GM19238 (cell line): ENCODE measurements at regions not wholly inside any gene's neighbourhood (a gene's known extent, or its start where the extent isn't known, plus 50 kb on each side); places are given as distances from the start of the nearest gene placed in this dataset.

Source experiments
- DNase-seq: peaks from one replicate; pipeline ENCODE4 v3.0.0; 2011; ENCODE audit warnings: low spot score; ENCODE audit not compliant: insufficient read length

DNA sequence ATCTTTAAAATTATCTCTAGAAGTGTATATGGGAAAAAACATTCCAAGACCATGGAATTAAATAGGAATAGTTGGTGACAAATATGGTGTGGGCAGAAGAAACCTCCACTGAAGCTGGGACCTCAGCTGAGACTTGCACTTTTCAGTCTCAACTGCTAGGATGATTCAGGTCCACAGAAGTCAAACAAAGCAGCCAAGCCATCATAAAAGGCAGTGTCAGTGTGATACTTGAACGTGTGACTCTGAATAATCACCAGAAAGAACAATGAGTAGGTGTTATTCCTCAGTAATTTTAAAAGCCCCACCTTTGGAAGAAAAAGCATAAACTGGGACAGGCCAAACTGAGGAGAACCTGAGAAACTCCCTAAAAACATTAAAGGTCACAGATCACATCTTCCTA lies 90.7 kb downstream of the ZNF281 start:
- no peak for DNase-seq

DNA sequence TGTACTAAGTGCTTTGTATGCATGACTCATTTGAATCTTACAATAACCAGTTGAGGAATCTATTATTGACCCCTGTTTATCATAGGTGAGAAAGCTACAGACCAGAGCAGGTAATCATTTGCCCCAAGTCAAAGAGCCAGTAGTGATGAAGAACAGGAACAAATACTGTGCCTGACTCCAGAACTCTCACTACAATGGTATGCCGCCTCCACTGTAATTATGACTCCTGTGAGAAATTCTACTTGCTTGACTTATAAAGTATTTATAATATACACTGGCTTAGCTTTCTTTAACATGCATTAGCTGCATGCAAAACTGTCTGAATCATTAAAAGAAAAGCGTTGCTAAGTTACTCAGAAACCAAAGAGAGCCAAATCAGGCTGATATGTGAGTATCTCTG lies 92.6 kb downstream of the ZNF281 start:
- DNase-seq, result no peak

DNA sequence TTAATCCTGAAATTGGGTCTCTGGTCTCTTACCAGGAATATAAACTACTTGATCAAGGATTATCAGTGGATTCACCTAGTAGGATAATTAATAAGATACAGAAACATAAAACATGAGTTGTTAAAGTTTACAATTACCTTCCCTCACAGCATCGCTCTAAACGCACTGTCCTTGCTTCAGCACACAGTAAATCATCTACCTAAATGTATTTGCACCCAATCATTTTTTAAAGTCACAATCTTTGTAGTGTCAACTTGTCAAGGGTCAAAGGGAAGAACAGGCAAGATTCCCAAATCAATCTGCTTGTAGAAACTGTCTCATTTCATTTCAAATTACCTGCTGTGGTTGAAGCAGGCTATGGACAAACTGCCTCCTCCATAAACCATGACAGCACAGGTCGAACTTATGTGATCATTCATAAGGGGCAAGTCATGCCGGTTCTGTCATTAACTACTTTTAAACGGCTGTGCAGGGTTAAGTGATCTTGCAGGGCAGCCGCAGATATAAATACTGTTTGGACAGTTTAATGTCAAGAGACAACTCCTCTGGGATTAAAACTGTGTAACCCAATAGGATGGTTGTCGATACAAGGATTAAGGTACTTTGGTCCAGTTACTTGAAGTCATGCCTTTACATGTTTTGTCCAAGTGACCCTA lies 93.6 kb downstream of the ZNF281 start:
- no peak for DNase-seq

DNA sequence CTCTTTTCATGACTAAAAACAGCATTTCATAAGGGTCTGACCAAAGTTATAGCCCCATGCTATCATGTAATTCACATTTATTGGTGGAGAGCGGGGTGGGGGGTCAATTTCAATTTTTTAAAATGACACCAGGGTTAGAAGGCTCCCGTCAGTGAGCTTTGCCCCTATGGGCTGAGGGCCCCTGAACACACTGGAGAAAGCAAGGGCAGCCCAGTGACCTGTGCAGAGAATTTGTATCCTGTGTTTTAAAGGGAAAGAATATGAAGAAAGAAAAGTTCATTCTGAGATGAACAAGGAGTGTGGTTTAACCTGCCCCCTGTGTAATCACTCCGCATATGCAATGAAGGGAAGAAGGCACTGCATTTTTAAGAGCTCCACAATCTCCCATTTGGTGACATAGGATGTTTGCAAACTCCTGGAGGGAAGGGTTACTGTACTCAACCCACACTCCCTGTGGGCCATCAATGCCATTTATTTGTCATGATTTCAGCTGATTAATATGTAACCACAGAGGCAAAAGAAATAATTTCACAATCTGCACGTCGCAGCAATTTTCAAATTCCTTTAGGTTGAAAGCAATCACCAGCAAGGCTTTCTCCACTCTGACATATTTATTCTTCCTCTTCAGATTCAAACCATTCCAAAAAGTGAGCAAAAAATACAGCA lies 95.6 kb downstream of the ZNF281 start:
- DNase-seq, result no peak

DNA sequence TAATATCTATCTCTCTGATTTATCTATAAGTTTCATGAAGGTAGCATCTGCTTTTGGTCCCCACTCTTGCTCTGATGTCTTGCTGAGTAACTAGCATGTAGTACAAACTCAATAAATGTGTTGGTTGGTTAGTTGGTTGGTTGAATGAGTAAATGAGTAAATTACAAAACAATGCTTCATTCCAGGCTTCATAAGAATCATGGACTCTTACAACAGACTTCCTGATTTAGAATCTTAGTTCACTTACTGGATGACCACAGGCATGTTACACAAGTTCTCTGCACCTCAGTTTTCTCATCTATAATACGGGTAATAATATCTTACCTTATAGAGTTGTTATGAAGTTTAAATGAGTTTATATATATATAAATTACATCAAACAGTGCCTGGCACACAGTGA lies 98.6 kb downstream of the ZNF281 start:
- DNase-seq, result no peak

DNA sequence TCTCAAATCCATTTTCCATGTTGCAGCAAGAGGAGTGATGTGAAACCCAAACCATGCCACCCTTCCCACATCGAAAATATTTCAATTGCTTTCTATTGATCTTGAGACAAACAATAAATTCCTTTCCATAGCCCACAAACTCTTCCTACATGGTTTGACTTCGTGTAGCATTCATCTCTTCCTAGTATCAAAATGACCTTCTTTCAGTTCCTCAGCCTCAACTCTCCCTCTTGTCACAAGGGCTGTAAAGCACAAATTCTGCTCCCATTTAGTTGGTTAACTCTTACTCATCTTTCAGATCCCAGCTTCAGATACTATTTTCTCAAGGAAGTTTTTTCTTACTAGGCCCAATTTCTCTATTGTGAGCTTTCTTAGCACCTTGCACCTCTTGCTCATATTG lies 99.0 kb downstream of the ZNF281 start:
- DNase-seq, result no peak

DNA sequence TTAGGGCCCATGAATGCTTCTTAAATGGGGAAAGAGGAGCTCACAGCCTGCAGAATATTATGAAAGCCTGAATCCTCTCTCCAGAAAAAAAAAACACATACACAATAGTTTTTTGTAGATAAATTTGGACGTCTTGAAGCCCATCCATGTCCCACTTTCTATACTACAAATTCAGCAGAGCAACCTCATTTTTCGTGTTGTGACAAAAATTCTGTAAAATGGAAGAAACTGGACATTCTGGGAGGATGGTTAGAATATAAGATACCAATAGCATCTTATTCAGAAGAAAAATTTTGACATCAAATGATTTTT lies 102.1 kb downstream of the ZNF281 start:
- DNase-seq, result no peak

DNA sequence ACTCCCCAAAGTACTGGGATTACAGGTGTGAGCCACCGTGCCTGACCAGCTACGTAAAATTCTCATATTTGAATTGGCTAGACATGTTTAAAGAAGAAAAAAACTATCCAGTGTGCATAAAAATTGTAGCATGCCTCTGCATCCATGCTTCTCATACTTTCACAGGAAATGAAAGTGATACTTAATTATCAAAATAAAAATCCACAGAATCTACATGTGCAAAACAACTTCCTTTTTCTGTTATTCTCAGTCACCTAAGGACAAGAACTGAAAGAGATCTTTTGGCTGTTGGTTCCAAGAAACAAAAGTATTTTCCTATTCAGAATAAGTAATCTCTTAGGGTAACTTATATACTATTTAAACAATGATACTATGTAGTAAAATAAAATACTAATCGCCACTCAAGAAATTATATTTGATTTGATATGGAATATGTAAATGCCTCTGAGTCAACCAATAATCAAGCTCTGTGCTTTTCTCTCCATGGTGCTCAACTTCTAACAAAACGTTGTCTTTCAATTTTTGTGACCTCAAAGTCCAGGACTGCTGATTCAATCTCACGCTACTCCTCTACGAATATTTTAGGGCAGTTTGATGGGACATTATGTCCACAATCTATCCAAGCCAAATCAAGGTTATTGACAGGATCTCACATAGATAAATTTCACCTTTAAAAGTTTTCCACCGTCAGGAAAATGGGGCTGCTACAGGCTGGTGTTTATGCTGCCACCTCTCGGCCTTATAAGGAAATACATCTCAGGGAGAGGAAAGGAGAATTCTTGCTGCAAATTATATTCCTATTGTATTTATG lies 102.7 kb downstream of the ZNF281 start:
- peak; percentile 27 for DNase-seq

DNA sequence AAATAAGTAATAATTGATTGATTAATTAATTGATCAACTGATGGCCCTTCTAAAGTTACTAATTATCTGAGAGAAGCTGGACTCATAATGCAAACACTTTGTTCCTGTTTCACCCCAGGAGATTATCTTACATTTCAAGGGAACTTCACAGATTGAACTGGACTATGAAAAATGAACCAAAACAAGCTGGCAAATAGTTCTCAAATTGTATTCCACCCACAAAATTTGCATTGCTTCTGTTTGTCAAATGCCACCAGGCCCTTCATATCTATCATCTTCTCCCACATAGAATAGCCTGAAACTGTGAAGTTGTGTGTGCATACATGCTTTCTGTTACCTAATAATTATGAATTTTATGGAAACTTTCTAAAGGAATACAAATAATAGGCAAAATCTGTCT lies 104.0 kb downstream of the ZNF281 start:
- no peak for DNase-seq

DNA sequence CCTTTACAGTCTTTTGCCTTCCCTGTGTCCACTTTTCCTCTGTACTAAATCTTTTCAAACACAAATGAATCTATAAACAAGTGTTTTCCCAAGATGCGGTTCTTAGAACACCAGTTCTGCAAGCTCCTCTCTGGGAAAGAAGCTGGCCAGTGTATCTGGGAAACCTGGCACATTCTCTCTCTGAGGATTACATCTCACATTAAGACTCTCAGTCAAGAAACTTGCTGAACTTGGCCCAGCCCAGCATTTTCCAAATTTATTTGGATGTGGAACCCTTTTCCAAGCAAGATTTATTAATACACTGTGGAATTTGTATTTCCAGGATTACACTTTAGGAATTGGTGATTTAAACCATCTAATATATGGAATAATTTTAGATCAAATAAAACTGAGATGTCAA lies 105.7 kb downstream of the ZNF281 start:
- no peak for DNase-seq

DNA sequence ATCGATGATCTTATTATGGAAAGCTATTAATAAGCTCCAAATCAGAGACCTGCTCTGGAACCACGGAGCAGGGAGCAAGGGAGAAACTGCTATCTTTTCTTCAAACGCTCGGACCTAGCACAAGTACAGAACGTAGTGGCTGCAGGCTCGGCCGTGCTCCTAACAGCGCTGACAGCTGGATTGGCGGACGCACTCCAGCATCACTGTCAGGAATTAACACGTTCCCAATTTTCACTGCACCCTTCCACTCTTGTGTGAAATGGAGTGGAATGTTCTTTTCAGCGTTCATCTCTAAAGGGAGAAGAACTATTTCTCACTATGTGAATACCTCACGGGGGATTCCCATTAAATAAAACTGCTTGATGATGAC lies 106.9 kb downstream of the ZNF281 start:
- DNase-seq, result no peak

DNA sequence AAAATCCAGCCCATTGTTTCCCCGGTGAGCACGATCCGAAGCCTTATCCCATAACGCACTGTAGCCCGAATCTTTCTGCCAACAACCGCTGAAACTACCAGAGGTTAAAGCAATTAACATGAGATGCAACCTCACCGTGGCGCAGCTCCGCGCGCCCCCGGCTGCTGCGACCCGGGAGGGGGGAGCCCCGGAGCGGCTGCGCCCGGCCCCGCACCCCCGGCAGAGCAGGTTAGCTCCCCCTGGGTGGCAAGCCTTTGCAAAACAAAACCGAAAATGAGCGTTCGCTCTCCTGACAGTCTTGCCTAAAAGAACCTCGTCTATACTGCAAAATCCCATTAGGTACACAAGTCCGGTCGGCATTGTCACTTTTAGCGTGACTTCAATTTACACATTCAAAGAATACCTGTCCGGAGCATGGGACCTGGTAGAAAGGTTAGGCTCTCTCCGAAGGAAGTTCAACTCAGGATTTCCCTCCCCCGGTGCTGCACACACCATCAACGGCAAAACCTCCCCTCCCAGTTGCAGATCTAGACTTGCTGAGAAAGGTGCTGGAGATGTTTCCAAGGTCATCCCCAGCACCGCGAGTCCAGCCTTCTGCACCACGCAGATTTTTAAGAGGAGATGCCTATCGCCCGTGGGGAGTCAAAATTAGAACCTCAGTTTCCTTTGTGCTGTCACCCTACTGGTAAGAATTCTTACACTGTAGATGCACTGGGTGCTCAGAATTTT lies 107.5 kb downstream of the ZNF281 start:
- peak; percentile 26 for DNase-seq

DNA sequence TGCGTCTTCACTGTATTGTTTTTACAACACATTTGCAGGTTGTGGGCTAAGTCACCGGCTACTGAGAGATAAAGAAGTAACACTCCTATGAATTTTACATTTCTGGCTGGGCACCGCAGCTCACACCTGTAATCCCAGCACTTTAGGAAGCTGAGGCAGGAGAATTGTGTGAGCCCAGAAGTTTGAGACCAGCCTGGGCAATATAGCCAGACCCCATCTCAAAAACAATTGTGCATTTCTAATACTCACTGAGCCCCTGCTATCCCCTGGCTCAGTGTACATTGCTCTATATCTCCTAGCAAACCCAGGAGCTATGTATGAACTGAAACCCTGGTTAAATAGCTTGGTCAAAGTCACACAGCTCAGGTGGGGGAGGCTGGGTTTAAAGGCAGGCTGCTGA lies 108.7 kb downstream of the ZNF281 start:
- no peak for DNase-seq

DNA sequence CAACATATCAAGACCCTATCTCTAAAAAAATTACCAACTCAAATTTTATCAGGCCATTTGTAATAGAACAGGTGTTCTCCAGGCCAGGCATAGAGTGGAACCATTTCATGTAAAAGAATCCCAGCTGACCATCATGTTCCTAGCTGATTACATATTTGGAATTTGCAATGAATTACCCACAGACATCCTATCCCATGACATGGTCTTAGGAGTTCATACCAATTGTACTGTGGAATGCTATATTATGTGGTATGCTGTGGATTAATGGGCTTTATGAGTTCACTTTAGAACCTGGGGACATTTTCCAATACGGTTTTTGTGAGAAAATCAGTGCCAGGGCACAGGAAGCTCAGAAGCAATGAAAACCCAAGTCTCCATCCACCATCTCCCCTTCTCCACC lies 110.3 kb downstream of the ZNF281 start:
- no peak for DNase-seq

DNA sequence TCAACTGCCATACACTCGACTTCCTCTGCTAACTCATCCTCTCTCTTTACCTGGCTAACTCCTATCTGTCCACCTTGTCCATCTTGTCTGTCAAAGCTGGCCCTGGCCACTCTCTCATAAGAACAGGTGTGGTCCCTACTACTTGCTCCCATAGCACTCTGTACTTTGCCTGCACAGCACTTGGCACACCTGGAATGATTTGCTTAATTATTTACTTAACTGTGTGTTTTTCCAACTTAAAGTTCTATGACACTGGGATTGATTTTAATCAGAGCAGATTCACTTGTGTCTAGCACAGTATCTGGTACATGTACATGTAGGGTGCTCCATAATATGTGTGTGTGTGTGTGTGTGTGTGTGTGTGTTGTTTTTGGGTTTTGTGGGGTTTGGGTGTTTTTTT lies 111.6 kb downstream of the ZNF281 start:
- no peak for DNase-seq

DNA sequence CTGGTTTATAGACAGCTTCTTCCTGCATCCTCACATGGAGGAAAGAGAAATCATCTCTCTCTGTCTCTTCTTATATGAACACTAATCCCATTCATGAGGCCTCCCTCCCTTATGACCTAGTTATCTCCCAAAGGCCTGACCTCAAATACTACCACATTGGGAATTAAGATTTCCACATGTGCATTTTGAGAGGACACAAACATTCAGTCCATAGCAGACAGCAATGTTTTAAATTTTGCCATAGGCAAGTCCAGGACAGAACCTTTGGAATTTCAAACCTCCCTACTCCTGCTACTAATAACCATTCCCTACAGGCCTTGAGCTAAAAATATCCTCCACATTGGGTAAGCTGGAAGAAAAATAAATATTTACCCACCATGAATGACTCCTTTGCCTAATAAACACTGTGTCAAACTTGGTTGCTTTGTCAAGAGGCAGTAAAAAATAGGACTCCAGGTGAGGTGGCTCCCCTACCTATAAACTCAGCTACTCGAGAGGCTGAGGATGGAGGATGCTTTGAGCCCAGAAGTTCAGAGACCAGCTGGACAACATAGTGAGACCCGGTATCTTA lies 113.7 kb downstream of the ZNF281 start:
- no peak for DNase-seq

DNA sequence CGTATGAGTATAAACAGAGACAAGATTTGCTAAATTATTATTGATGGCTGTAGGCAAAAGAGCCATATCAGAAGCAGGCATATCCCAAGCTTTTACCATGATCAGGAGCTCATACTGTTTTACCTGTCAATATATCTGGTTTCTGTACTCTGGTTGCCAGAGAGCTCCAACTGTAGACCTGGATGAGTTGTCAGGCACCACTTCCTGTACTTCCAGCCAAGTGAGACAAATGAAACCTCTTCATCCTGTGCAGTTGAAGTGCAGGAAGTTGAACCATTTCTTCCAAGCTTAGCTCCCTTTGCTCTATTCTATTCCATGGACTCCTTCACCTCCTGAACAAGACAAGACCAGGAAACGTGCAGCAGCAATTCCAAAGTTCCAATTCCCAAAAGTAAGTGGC lies 115.6 kb downstream of the ZNF281 start:
- DNase-seq, result no peak

DNA sequence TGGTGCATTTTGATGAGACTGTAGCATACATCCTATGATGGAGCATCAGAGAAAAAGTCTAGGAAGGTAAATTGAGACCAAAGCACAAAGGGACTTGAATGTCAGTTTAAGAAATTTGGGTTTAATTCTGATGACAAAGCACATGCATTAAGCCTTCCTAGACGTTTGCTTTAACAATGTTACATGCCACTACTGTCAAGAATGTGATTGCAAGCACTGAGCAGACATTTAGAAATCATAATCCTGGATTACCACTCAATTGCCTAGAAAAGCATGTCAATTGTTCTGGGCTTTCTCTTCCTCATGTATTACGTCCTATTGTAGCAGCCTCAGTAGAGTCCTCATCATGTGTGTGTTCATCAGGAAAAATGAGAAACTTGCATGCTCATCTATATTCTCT lies 117.1 kb downstream of the ZNF281 start:
- no peak for DNase-seq

DNA sequence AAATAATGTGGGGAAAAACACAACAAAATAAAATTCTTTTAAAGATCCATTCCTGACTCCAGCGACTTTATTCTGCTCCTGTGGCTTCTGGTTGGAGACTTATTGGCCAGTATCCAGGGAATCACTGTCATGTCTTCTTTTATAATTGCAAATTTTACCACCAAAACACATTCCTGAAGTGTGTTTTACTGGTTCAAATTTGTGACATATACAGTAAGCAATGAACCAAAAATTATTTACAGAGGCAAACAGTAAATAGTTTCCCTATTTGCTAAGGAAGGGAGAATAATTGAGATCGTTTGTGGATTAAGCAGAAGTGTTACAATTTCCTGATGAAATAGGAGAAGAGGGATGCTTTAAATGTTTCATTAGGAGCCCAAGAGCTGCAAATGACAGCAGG lies 118.7 kb downstream of the ZNF281 start:
- no peak for DNase-seq

DNA sequence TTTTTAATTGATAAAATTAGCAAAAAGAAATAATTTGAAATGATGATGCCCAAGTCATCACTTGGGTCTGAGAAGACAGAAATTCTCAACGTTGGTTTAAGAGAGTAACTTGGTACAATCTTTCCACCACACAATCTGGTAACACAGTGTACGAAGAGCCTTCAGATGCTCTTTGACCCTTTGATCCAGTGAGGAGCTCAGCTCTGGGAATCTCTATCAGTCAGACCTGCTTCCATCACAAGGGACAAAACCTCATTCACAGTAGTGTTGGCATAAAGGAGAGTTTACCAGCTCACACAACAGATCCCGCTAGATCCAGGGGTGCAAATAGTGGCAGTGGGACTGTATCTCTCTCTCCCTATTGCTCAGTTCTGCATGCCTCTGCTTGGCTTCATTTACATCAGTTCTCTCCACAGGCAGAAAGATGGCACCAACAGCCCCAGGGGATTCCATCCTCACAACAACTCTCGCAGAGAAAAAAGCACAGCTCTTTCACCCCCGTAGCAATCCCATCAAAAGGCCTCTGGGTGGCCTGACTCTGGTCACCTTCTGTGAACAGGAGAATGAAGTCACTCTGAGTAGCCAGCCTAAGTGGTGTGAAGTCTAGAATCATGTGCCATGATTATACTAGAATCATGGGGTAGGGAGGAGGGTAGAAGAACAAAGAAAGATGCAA lies 119.7 kb downstream of the ZNF281 start:
- DNase-seq, result no peak

DNA sequence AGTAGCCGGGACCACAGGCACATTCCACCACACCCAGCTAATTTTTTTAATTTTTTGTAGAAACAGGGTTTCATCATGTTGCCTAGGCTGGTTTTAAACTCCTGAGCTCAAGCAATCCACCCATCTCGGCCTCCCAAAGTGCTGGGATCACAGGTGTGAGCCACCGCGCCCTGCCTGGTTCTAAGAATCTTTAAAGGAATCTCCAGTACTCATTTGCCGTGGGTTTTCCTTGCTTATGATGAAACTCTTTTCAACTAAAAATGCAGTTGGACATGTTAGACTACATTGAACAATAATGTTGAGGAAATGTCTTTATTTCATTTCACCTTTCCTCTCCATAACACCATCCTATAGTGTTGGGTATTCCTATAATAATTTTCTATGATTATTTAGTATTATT lies 121.6 kb downstream of the ZNF281 start:
- no peak for DNase-seq
